ENCODE measurements at regions not wholly inside any gene's neighbourhood (a gene's known extent, or its start where the extent isn't known, plus 50 kb on each side); places are given as distances from the start of the nearest gene placed in this dataset.
"Not testable (repeated sequence)": the region's sequence is repeated elsewhere in the genome, so short reads cannot be mapped to it uniquely, and the experiment has no call there.

DNA sequence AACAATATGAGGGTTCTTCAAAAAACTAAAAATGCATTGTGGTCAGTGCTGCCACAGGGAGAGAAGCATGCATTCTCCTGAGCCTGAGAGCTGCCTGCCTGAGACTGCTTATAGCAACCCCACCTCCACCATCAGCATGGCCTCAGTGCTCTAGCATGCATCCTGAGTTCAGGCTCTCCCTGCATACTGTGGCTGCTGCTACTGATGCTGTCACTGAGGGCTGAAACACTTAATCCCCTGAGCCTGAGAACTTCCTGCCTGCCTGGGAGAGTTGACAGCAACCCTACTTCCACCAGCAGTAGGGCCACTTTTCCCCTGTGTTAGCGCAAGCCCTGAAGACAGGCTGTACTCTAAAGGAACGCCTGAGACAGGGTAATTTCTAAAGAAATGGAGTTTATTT lies 206.0 kb downstream of the FBXO4 start:
- no peak for DNase-seq (ENCODE audit: low spot score)
- TF ChIP-seq CTCF (IDR thresholded peaks at IDR 0.05; ENCODE audit: extremely low read depth, missing control alignments) = no peak

GRCh38 chr5:42143361-42143760 lies 218.3 kb downstream of the FBXO4 start:
- no peak for TF ChIP-seq CTCF (IDR thresholded peaks at IDR 0.05; ENCODE audit: extremely low read depth, missing control alignments)
- no peak for DNase-seq (ENCODE audit: low spot score)

DNA sequence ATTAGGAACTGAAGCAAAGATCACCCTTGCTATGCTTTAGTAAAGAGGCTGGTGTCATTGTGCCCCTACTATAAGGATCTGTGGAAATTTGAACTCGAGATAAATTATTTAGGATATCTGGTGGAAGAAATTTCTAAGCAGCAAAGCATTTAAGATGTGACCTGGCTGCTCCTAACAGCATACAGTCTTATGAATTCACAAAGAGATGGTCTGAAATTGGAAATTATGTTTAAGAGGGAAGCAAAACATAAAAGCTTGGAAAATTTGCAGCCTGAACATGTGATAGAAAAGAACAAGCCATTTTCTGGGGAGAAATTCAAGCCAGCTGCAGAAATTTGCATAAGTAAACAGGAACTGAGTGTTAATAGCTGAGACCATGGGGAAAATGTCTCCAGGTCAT lies 223.7 kb downstream of the FBXO4 start:
- DNase-seq (ENCODE audit: low spot score) = no peak
- no peak for TF ChIP-seq CTCF (IDR thresholded peaks at IDR 0.05; ENCODE audit: extremely low read depth, missing control alignments)

DNA sequence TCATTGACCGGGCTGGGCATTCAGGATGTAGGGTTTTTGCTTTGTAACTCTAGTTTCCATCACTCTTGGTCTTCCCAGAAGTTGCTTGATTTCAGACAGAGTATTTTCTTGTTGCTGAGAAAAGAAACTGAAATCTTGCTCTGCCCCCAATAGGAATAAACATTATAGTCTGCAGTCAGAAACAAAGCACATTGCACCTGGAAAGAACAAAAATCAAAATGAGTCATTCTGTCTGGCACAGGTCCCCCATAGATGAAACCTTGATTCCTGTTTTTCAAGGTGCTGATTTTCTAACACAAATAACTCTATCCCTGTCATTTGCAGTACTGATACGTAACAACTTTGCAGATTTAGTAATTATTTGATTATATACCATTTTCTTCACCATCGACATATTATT lies 232.1 kb downstream of the FBXO4 start:
- TF ChIP-seq CTCF (IDR thresholded peaks at IDR 0.05; ENCODE audit: extremely low read depth, missing control alignments) = no peak
- DNase-seq (ENCODE audit: low spot score) = no peak

DNA sequence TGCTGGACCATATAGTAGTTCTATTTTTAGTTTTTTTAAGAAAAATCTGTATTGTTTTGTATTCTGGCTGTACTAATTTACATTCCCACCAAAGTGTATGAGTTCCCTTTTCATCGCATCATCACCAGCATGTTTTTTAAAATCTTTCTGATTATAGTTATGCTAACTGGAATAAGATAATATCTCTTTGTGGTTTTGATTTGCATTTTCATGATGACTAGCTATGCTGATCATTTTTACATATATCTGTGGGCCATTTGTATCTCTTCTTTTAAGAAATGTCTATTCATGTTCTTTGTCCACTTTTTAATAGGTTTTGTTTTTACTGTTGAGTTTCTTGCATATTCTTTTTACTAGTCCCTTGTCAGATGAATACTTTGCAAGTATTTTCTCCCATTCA lies 238.0 kb downstream of the FBXO4 start:
- DNase-seq (ENCODE audit: low spot score) = no peak
- no peak for TF ChIP-seq CTCF (IDR thresholded peaks at IDR 0.05; ENCODE audit: extremely low read depth, missing control alignments)

DNA sequence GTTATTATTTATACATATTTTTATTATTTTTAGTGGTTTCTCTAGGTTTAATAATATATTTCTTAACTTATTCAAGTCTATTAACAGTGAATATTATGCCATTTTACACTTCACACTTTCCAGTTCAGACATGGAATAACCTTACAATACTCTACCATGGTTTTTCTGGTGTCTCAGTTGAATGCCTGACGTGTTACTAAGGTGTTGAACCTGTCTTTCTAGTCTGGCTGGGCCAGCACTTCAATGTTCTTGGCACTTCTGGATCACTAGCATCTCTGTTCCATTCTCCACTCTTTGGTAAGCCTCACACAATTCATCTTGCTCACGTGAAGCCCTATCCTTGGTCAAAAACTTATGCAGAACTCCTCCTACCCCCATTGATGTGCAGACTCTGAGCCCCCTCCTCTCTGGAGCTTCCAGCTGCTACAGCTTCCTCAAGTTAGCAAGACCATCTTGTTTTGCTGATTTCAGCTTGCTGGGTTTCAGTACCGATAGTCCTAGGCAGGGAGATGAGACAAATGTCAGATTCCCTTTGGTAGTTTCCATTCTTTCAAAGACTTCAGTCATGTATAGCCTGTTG lies 243.1 kb downstream of the FBXO4 start:
- TF ChIP-seq CTCF (IDR thresholded peaks at IDR 0.05; ENCODE audit: extremely low read depth, missing control alignments) = no peak
- no peak for DNase-seq (ENCODE audit: low spot score)

GRCh38 chr5:42176118-42176517 lies 247.1 kb upstream of the GHR start:
- not testable (repeated sequence) for DNase-seq (ENCODE audit: low spot score)

DNA sequence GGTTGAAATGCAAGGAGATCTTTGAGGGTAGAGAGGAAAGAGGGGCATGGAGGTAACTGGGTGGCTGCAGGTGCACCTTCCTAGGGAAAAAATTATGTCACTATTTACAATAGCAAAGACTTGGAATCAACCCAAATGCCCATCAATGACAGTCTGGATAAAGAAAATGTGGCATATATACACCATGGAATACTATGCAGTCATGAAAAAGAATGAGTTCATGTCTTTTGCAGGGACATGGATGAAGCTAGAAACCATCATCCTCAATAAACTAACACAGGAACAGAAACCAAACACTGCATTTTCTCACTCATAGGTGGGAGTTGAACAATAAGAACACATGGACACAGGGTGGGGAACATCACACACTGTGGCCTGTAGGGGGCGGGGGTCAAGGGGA lies 243.4 kb upstream of the GHR start:
- DNase-seq (ENCODE audit: low spot score) = not testable (repeated sequence)

GRCh38 chr5:42216904-42217303 lies 206.3 kb upstream of the GHR start:
- no peak for TF ChIP-seq CTCF (IDR thresholded peaks at IDR 0.05; ENCODE audit: extremely low read depth, missing control alignments)
- no peak for DNase-seq (ENCODE audit: low spot score)
